Breast epithelium (tissue), 4 donors: ENCODE measurements at regions not wholly inside any gene's neighbourhood (a gene's known extent, or its start where the extent isn't known, plus 50 kb on each side); places are given as distances from the start of the nearest gene placed in this dataset.

Experiments used
- DNase-seq, 2 donors: peaks; one replicate each; pipeline ENCODE4 v3.0.0-alpha.2; 2019; ENCODE audit warnings: low spot score in 2 of 2
- H3K27ac ChIP-seq, 2 donors: fragments of 200-600 bp; sonication (generic) in 1 of 2; one replicate each; pipeline ENCODE4 v1.5.1; 2016 to 2019; ENCODE audit warnings: mild to moderate bottlenecking in 1 of 2
- H3K27me3 ChIP-seq, 2 donors: fragments of 200-600 bp; sonication (generic) in 1 of 2; one replicate each; pipeline versions ENCODE4 v1.5.1 to v1.6.0; 2017 to 2019; ENCODE audit warnings: control low read depth in 1 of 2, mild to moderate bottlenecking in 1 of 2
- H3K36me3 ChIP-seq: fragments of 200-600 bp; one replicate; pipeline ENCODE4 v1.5.1; 2019
- H3K4me1 ChIP-seq, 2 donors: fragments of 200-600 bp; sonication (generic); one replicate each; pipeline ENCODE4 v1.5.1; 2016 to 2019; ENCODE audit warnings: control low read depth in 1 of 2
- H3K4me3 ChIP-seq, 3 donors: fragments of 200-600 bp; sonication (generic); 1 replicate in 2 of 3; 2 replicates in 1 of 3; pipeline ENCODE4 v1.5.1; 2016 to 2019; ENCODE audit warnings: mild to moderate bottlenecking in 3 of 3, moderate library complexity in 2 of 3
- H3K9me3 ChIP-seq, 2 donors: fragments of 200-600 bp; sonication (generic) in 1 of 2; one replicate each; pipeline ENCODE4 v1.5.1; 2016 to 2019; ENCODE audit warnings: control low read depth in 1 of 2
- CTCF ChIP-seq, 3 donors: fragments of 450-650 bp; IDR thresholded peaks; one replicate each; pipeline ENCODE4 v1.5.1; 2016 to 2017; ENCODE audit warnings: antibody characterized with exemption in 3 of 3, mild to moderate bottlenecking in 3 of 3, moderate library complexity in 3 of 3
- POLR2A ChIP-seq: fragments of 450-650 bp; IDR thresholded peaks from one replicate; pipeline ENCODE4 v1.6.1; 2016; ENCODE audit warnings: antibody characterized with exemption, mild to moderate bottlenecking, moderate library complexity
- POLR2AphosphoS5 ChIP-seq, 3 donors: sonication (generic); formaldehyde crosslinking; IDR thresholded peaks; one replicate each; pipeline ENCODE4 v1.6.1; 2017; ENCODE audit warnings: antibody characterized with exemption in 3 of 3
- intact Hi-C: fragments of 100-400 bp; cut with DNase I; formaldehyde crosslinking; loops from one replicate; pipeline ENCODE4 v1.15.1; 2023; ENCODE audit warnings: low total_unique reads

- intact Hi-C loops: no loop called here
These were observed 253.4 kb upstream of the HDAC4 start for GRCh38 chr2:239654266-239654665.

GRCh38 chr2:239651859-239652258 is 251.0 kb upstream of the HDAC4 start:
- no peak for DNase-seq
- Histone ChIP-seq H3K4me1 (no peaks in the 10 kb centered on the region), H3K36me3 (no peaks in the 10 kb centered on the region), H3K27me3 (no peaks in the 10 kb centered on the region), H3K27ac (no peak overlapping the region), H3K9me3 (peaks cover 0 to 6% of the 10 kb centered on the region in 2 donors), H3K4me3 (no peak overlapping the region)
- intact Hi-C loops: no loop called here
- no peak for TF ChIP-seq CTCF (IDR thresholded peaks at IDR 0.05)
- TF ChIP-seq POLR2AphosphoS5 (IDR thresholded peaks at IDR 0.05): no peak
- TF ChIP-seq POLR2A: no peak

More at GRCh38 chr2:239654266-239654665, 253.4 kb upstream of the HDAC4 start:
- Histone ChIP-seq H3K4me1 (no peaks in the 10 kb centered on the region), H3K4me3 (no peak overlapping the region), H3K27me3 (no peaks in the 10 kb centered on the region), H3K9me3 (peaks cover 0 to 5% of the 10 kb centered on the region in 2 donors), H3K36me3 (no peaks in the 10 kb centered on the region), H3K27ac (no peak overlapping the region)
- no peak for DNase-seq
- TF ChIP-seq POLR2AphosphoS5 (IDR thresholded peaks at IDR 0.05) (no peak), CTCF (IDR thresholded peaks at IDR 0.05) (no peak), POLR2A (no peak)

DNA sequence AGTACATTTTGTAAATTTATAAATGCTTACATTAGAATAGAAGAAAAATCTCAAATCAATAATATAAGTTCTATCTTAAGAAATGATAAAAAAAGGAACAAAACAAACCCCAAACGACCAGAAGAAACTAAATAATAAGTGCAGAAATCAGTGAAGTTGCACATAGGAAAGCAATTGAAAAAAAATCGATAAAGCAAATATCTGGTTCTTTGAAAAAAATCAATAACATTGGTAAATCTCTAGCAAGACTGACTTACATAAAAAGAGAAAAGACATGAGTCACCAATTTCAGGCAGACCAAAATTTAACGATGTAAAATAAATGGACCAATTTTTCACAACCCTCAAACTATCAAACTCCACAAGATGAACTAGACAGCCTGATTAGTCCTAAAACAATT is 249.9 kb upstream of the HDAC4 start:
- intact Hi-C loops: no loop called here
- Histone ChIP-seq H3K36me3 (no peaks in the 10 kb centered on the region), H3K27me3 (peaks cover 0 to 6% of the 10 kb centered on the region in 2 donors), H3K4me1 (no peaks in the 10 kb centered on the region), H3K27ac (no peak overlapping the region), H3K4me3 (no peak overlapping the region), H3K9me3 (peaks cover 0 to 6% of the 10 kb centered on the region in 2 donors)
- no peak for DNase-seq
- TF ChIP-seq CTCF (IDR thresholded peaks at IDR 0.05): no peak
- no peak for TF ChIP-seq POLR2A
- TF ChIP-seq POLR2AphosphoS5 (IDR thresholded peaks at IDR 0.05): no peak

- H3K9me3 ChIP-seq: peaks cover 0 to 6% of the 10 kb centered on the region in 2 donors
- no peak overlapping the region for H3K4me3 ChIP-seq
- intact Hi-C loops: no loop called here
- DNase-seq: no peak
- no peak overlapping the region for H3K27ac ChIP-seq
- H3K27me3 ChIP-seq: peaks cover 0 to 6% of the 10 kb centered on the region in 2 donors
- no peaks in the 10 kb centered on the region for H3K4me1 ChIP-seq
- TF ChIP-seq POLR2A (no peak), POLR2AphosphoS5 (IDR thresholded peaks at IDR 0.05) (no peak), CTCF (IDR thresholded peaks at IDR 0.05) (no peak)
- no peaks in the 10 kb centered on the region for H3K36me3 ChIP-seq
These were observed 248.5 kb upstream of the HDAC4 start for GRCh38 chr2:239649309-239649708.

DNA sequence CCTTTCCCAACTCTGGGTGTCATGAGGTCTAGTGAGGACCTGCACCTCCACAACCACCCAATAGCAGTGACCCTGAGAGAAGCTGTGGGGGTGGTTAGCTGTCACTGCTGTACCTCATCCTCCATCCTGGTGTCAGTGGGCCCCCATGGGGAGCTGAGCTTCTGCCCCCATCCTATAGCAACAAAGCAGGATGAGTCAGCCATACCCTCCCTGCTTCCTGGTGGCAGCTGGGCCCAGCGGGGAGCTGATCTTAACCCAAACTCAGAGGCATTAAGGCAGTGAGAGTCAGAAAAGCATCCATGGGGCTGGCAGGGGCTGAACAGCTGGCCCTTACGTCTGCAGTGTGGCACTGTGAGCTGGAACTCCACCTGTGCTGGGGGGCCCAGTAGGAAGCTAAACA is 247.8 kb upstream of the HDAC4 start:
- no peak for DNase-seq
- TF ChIP-seq POLR2A (no peak), CTCF (IDR thresholded peaks at IDR 0.05) (no peak), POLR2AphosphoS5 (IDR thresholded peaks at IDR 0.05) (no peak)
- Histone ChIP-seq H3K36me3 (no peaks in the 10 kb centered on the region), H3K27ac (no peak overlapping the region), H3K9me3 (peaks cover 0 to 6% of the 10 kb centered on the region in 2 donors), H3K4me3 (no peak overlapping the region), H3K27me3 (peaks cover 0 to 6% of the 10 kb centered on the region in 2 donors), H3K4me1 (no peaks in the 10 kb centered on the region)
- intact Hi-C loops: no loop called here
